ENCODE measurements at regions not wholly inside any gene's neighbourhood (a gene's known extent, or its start where the extent isn't known, plus 50 kb on each side); places are given as distances from the start of the nearest gene placed in this dataset.

GRCh38 chr15:20376872-20377271 is 164.7 kb downstream of the GOLGA6L6 start:
- Histone ChIP-seq H2BK120ac (replicated peaks; ENCODE audit: low read depth, low read length) (no peak overlapping the region), H3K4ac (replicated peaks; ENCODE audit: insufficient read length, low read depth, low read length) (no peak overlapping the region), H2BK15ac (ENCODE audit: low read length) (no peak overlapping the region), H3K4me2 (ENCODE audit: insufficient read depth in 1 of 2, low read depth in 2 of 2, low read length in 2 of 2) (no peak overlapping the region), H2BK5ac (ENCODE audit: low read depth, low read length) (no peak overlapping the region), H3K14ac (ENCODE audit: insufficient read length) (no peak overlapping the region), H4K8ac (ENCODE audit: extremely low read depth, insufficient read depth, low read length) (no peak overlapping the region), H3K9me3 (ENCODE audit: insufficient read depth in 2 of 2, low read depth in 1 of 2, low read length in 1 of 2) (peaks cover 6 to 13% of the 10 kb centered on the region in 2 experiments; a peak in 2 of 4 replicates), H3K18ac (ENCODE audit: extremely low read depth, low read length) (no peak overlapping the region), H3K36me3 (ENCODE audit: control insufficient read depth in 2 of 4, insufficient read depth in 4 of 4, low read length in 3 of 4) (no peaks in the 10 kb centered on the region), H3K23ac (ENCODE audit: insufficient read length) (no peak overlapping the region), H4K20me1 (replicated peaks in 1 of 2; ENCODE audit: control insufficient read depth in 1 of 2, insufficient read depth in 2 of 2, low read length in 2 of 2) (no peaks in the 10 kb centered on the region), H3K27ac (ENCODE audit: low read depth, low read length) (no peak overlapping the region), H3K4me1 (replicated peaks in 1 of 4; ENCODE audit: control insufficient read depth in 3 of 4, insufficient read depth in 4 of 4, low read length in 3 of 4) (no peaks in the 10 kb centered on the region), H3K4me3 (ENCODE audit: extremely low read depth in 1 of 4, insufficient read depth in 2 of 4, low read depth in 3 of 4, low read length in 4 of 4) (no peak overlapping the region), H2AFZ (ENCODE audit: low read length) (no peak overlapping the region), H3K23me2 (ENCODE audit: low read depth, low read length) (no peaks in the 10 kb centered on the region; the same call in 1 of the 2 replicates), H3K56ac (replicated peaks; ENCODE audit: insufficient read length, low read depth, low read length) (no peak overlapping the region), H2AK5ac (ENCODE audit: low read depth, low read length) (no peak overlapping the region), H3K9ac (replicated peaks in 1 of 4; ENCODE audit: extremely low read depth in 1 of 4, low read depth in 3 of 4, low read length in 3 of 4) (no peak overlapping the region), H3K79me2 (ENCODE audit: control insufficient read depth in 1 of 2, insufficient read depth in 2 of 2, low read length in 2 of 2) (no peaks in the 10 kb centered on the region), H4K91ac (replicated peaks; ENCODE audit: insufficient read length, low read length) (no peak overlapping the region), H2BK12ac (ENCODE audit: low read depth, low read length) (no peak overlapping the region), H3K27me3 (replicated peaks in 1 of 4; ENCODE audit: control insufficient read depth in 3 of 4, extremely low read depth in 1 of 4, insufficient read depth in 3 of 4, low read length in 3 of 4) (no peaks in the 10 kb centered on the region), H4K5ac (ENCODE audit: insufficient read length, low read depth, low read length) (no peak overlapping the region), H2BK20ac (ENCODE audit: low read length) (no peak overlapping the region), H3K79me1 (ENCODE audit: low read depth, low read length) (no peaks in the 10 kb centered on the region)
- ChIA-PET CTCF (ENCODE audit: partially characterized antibody) (no interaction called here), POLR2A (ENCODE audit: partially characterized antibody) (no interaction called here)
- 91% methylated on average over 4 of the region's 5 CpGs; no CpG with 5 or more reads in 1 of the 2 experiments for WGBS, 2 experiments (ENCODE audit: extremely low coverage in 1 of 2, insufficient coverage in 1 of 2, insufficient read length in 1 of 2, insufficient replicate concordance in 2 of 2, low coverage in 1 of 2, low lambda C conversion rate in 2 of 2, missing lambda C conversion rate in 1 of 2)
- no peak for TF ChIP-seq CTCF (IDR thresholded peaks at IDR 0.05; ENCODE audit: control extremely low read depth in 1 of 3, insufficient read depth in 1 of 3, low read depth in 1 of 3, low read length in 3 of 3)
- no peak for TF ChIP-seq E2F6 (IDR thresholded peaks at IDR 0.05)
- DNase-seq (ENCODE audit: low read depth in 1 of 2, low spot score in 2 of 2) (no peak), FAIRE-seq (no peak)
